Naive thymus-derived CD8-positive, alpha-beta T cell (primary cell): ENCODE measurements at regions not wholly inside any gene's neighbourhood (a gene's known extent, or its start where the extent isn't known, plus 50 kb on each side); places are given as distances from the start of the nearest gene placed in this dataset.

Source experiments
- ATAC-seq, 2 donors: fragments of 150-1000 bp; cut with Tn5 transposase in 1 of 2; sonication (Bioruptor Pico), chemical (Tn5 transposase) in 1 of 2; 1 replicate in 1 of 2; 2 replicates in 1 of 2; pipeline ENCODE4 v1.10.0; 2021; ENCODE audit warnings: mild to moderate bottlenecking in 2 of 2, moderate library complexity in 2 of 2
- POLR2A ChIA-PET: fragments of 350-600 bp; sonication (Branson Sonifier 250); formaldehyde crosslinking; loops from one replicate; lab custom pipeline; 2021; ENCODE audit warnings: antibody characterized with exemption; lab: Charles Lee
- DNase-seq, 10 donors: peaks; one replicate each; pipeline versions ENCODE4 v3.0.0 to v3.0.0-alpha.2; 2020 to 2022
- H3K27ac Mint-ChIP-seq, 10 donors: one replicate each; pipeline ENCODE4 v1.8.0; 2020 to 2022; ENCODE audit warnings: mild to moderate bottlenecking in 10 of 10, mixed read lengths in 10 of 10, moderate library complexity in 4 of 10, inconsistent platforms in 1 of 10
- H3K27me3 Mint-ChIP-seq, 5 donors: one replicate each; pipeline ENCODE4 v1.8.0; 2021 to 2022; ENCODE audit warnings: mixed read lengths in 5 of 5
- H3K36me3 Mint-ChIP-seq, 3 donors: one replicate each; pipeline ENCODE4 v1.8.0; 2020 to 2022; ENCODE audit warnings: mixed read lengths in 3 of 3, mild to moderate bottlenecking in 2 of 3, inconsistent platforms in 1 of 3
- H3K4me1 Mint-ChIP-seq, 4 donors: one replicate each; pipeline ENCODE4 v1.8.0; 2021 to 2022; ENCODE audit warnings: mixed read lengths in 4 of 4
- H3K4me3 Mint-ChIP-seq, 10 donors: one replicate each; pipeline ENCODE4 v1.8.0; 2020 to 2022; ENCODE audit warnings: mild to moderate bottlenecking in 10 of 10, mixed read lengths in 10 of 10, moderate library complexity in 6 of 10, inconsistent platforms in 1 of 10
- H3K9me3 Mint-ChIP-seq, 9 donors: one replicate each; pipeline ENCODE4 v1.8.0; 2020 to 2022; ENCODE audit warnings: mixed read lengths in 9 of 9, mild to moderate bottlenecking in 3 of 9, inconsistent platforms in 1 of 9, moderate library complexity in 1 of 9

DNA sequence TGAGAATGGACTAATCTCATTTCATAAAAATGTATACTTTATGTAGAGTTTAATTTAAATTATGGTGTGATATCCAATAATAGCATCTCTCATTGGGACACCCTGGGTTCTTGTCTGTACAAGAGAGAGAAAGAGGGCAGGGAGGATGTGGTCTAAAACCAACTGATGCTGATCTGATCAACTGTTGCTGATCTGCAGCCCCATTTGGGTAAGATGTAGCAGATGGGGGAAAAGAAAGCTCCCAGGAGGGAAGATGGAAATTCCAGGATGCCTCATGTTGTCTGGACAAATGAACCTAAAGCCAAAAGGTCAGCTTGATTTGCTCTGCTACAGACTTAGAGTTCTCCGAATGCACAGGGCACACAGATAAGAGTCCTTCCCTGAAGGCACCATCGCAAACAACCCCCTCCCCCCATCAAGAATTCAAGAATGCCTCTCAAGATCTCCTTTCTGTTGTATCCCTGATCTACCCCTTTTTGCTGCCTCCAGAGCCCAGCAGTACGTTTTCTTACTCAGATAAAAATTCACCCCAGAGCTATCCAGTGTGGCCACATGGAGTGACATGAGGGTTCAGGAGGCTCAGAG, 171.4 kb upstream of the INHBA start:
- DNase-seq, result no peak
- POLR2A ChIA-PET, result no interaction called here
- peaks cover 0 to 2% (median 0%) of the 10 kb centered on the region in 3 donors for H3K36me3 Mint-ChIP-seq
- H3K27ac Mint-ChIP-seq, result no peak overlapping the region
- no peak for ATAC-seq
- H3K9me3 Mint-ChIP-seq, result no peaks in the 10 kb centered on the region
- H3K27me3 Mint-ChIP-seq, result peaks cover 0 to 17% (median 2%) of the 10 kb centered on the region in 5 donors
- H3K4me3 Mint-ChIP-seq, result no peak overlapping the region
- peaks cover 0 to 19% (median 0%) of the 10 kb centered on the region in 4 donors for H3K4me1 Mint-ChIP-seq

DNA sequence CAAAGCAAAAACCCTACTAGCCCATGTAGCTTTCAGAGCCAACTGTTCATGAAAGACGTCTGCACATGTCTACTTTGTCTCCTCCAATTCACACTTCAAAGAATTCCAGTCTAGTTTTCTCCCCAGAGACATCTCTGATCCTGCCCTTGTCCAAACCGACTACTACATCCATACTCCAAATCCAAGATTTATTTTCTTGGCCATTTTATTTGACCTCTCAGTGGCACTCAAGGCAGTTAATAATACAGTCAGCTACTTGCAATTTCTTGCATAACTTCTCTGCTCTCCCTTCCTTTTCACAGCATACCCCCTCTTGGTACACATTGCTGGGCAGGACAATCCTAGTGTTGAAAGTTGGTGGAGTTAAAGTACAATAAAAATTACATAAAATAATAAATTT, 170.9 kb upstream of the INHBA start:
- POLR2A ChIA-PET, result no interaction called here
- Mint-ChIP-seq H3K27ac (no peak overlapping the region), H3K27me3 (peaks cover 0 to 17% (median 5%) of the 10 kb centered on the region in 5 donors), H3K4me1 (peaks cover 0 to 19% (median 0%) of the 10 kb centered on the region in 4 donors), H3K9me3 (no peaks in the 10 kb centered on the region), H3K4me3 (no peak overlapping the region), H3K36me3 (peaks cover 0 to 2% (median 0%) of the 10 kb centered on the region in 3 donors)
- no peak for ATAC-seq
- no peak for DNase-seq

DNA sequence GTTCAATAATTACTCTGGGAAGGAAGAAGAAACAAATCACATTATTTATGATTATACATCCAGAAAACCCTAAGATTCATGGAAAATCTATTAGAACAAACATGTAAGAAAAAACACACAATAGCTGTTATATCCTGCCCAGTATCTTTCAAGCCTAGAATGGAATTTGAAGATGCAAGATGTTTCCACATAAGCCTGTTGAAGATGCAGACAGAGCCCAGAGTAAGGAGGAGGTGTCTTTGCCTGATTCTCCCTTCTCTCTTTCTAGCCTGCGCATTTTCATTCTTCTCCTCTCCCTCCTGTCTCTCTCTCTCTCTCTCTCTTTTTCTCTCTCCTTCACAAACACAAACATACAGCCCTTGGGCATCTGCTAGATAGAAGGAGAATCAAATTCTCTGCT, 170.1 kb upstream of the INHBA start:
- peaks cover 0 to 17% (median 5%) of the 10 kb centered on the region in 5 donors for H3K27me3 Mint-ChIP-seq
- H3K27ac Mint-ChIP-seq, result no peak overlapping the region
- H3K36me3 Mint-ChIP-seq, result peaks cover 0 to 2% (median 0%) of the 10 kb centered on the region in 3 donors
- H3K9me3 Mint-ChIP-seq, result no peaks in the 10 kb centered on the region
- peaks cover 0 to 19% (median 0%) of the 10 kb centered on the region in 4 donors for H3K4me1 Mint-ChIP-seq
- H3K4me3 Mint-ChIP-seq, result no peak overlapping the region
- POLR2A ChIA-PET, result no interaction called here
- ATAC-seq (no peak), DNase-seq (no peak)

DNA sequence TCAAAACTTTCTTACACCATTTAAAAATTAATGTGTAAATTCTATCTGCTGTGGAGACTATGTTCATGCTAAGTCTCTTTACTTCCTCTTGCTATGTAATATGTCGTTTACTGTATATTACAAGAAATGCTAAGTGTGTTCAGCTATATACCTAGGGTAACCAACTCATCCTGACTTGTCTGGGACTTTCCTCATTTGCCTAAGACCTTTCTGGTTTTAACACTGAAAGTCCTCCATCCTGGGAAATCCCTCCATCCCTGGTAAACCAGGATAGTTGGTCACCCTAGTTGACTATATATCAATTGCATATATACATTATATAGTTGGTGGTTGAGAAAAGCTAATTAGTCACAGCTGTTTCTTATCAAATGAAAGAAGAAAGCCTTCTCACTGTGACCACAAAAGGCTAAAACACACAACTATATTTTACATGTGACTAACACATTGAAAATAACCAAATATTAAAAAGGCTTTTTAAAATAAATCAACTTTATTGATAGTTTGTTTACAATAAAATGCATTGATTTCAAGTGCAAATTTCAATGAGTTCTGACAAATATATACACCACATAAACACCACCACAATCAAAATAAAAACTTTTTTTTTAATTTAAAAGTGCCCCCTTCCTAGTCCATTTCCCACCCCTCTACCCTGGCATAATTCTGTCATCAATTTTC, 167.7 kb upstream of the INHBA start:
- H3K4me1 Mint-ChIP-seq, result peaks cover 0 to 18% (median 0%) of the 10 kb centered on the region in 4 donors
- no peak overlapping the region for H3K4me3 Mint-ChIP-seq
- peaks cover 0 to 9% (median 2%) of the 10 kb centered on the region in 9 donors for H3K9me3 Mint-ChIP-seq
- peaks cover 0 to 6% (median 0%) of the 10 kb centered on the region in 3 donors for H3K36me3 Mint-ChIP-seq
- POLR2A ChIA-PET, result no interaction called here
- DNase-seq (no peak), ATAC-seq (no peak)
- no peak overlapping the region for H3K27ac Mint-ChIP-seq
- H3K27me3 Mint-ChIP-seq, result peaks cover 0 to 19% (median 8%) of the 10 kb centered on the region in 5 donors

DNA sequence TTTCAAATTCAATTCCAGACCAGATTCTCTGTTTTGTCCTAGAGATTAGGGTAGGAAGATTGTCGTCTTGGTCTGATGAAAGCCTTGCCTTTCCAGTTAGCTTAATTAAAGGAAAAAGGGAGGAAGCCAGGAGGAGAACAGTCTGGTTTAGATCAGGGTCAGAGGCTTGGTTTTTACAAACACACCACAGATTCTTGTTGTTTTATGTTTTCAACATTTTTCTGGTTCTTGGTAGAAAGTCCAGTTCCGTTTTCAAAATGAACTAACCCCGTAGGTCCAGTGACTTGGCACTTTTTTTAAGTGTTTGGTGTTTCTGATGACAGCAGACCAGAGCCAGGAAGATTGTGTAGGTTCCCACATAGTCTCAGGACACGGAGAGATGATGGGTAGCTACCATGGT, 167.1 kb upstream of the INHBA start:
- ATAC-seq, result no peak
- POLR2A ChIA-PET, result no interaction called here
- Mint-ChIP-seq H3K36me3 (peaks cover 0 to 6% (median 2%) of the 10 kb centered on the region in 3 donors), H3K4me1 (peaks cover 0 to 18% (median 0%) of the 10 kb centered on the region in 4 donors), H3K9me3 (peaks cover 0 to 9% (median 4%) of the 10 kb centered on the region in 9 donors), H3K27ac (no peak overlapping the region), H3K4me3 (peak overlapping the region in 1 of 10 donors; percentile 9), H3K27me3 (peaks cover 0 to 23% (median 8%) of the 10 kb centered on the region in 5 donors)
- no peak for DNase-seq

DNA sequence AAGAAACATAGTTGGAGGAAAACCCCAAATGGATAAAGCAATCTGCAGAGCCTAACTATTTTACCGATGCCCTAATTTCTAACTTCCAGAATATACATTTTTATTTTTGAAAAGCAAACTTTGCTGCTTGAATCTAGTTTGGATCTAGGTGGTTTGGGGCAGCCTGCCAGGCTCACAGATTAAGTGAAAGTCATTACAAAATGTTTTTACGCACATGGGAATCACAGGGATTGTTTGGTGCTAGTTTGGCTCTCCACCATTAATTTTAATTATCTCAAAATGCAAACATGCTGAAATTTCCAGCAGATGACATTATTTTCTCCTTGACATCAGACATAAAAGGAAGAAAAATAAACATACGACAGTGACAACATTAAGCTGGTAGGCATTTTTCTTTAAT, 166.7 kb upstream of the INHBA start:
- no peak for DNase-seq
- Mint-ChIP-seq H3K27me3 (peaks cover 0 to 20% (median 8%) of the 10 kb centered on the region in 5 donors), H3K9me3 (peaks cover 0 to 9% (median 5%) of the 10 kb centered on the region in 9 donors), H3K27ac (no peak overlapping the region), H3K36me3 (peaks cover 0 to 6% (median 2%) of the 10 kb centered on the region in 3 donors), H3K4me3 (no peak overlapping the region), H3K4me1 (peaks cover 0 to 16% (median 0%) of the 10 kb centered on the region in 4 donors)
- ATAC-seq, result no peak
- POLR2A ChIA-PET, result no interaction called here

DNA sequence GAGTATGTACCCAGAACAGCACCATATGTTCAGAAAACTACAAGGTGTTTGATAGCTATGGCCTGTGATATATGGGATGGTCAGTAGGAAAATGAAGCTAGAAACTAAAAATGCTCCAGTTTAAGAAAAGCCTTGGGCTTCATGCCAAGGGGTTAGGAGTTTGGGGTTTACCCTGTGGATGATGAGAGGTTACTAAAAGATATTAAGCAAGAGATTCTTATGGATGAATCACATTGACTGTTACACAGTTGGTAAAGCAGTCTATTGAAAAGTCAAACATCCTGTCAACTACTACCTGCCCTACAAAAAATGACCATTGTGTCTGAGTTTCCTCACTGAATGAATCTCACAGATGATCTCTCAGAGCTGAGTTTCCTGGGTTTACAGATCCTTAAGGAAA, 166.2 kb upstream of the INHBA start:
- POLR2A ChIA-PET, result no interaction called here
- peaks cover 0 to 11% (median 7%) of the 10 kb centered on the region in 9 donors for H3K9me3 Mint-ChIP-seq
- DNase-seq (no peak), ATAC-seq (no peak)
- no peak overlapping the region for H3K27ac Mint-ChIP-seq
- H3K4me3 Mint-ChIP-seq, result no peak overlapping the region
- peaks cover 0 to 6% (median 2%) of the 10 kb centered on the region in 3 donors for H3K36me3 Mint-ChIP-seq
- H3K27me3 Mint-ChIP-seq, result peaks cover 0 to 19% (median 8%) of the 10 kb centered on the region in 5 donors
- H3K4me1 Mint-ChIP-seq, result peaks cover 0 to 13% (median 0%) of the 10 kb centered on the region in 4 donors

DNA sequence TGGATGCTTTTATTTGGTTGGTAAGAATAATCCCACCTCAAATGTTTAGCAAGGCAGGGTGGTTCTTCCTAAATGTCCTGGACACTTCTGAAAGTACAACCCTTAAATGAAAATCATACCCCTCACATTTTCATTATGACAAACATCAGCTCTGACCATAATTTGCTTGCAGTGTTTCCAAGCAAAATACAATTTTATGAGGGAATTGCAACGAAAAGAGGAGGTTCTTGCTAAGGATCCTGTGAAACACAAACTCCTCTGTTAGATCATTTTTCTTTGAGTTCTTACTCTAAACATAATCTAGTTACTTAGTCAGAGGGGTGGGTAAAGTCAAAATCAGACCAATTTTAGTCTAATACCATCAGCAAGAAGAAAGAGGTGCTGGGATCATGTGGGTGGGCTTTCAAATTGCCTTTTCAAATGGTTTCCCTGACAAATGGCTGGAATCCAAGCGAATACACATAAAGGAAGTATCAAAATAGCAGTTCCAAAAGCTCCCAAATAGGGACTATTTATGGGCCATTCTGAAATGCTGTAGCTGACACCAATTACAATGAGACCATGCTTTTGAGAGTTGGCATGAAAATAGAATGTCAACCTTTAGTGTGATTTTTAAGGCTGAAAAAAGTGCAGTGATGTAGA, 164.9 kb upstream of the INHBA start:
- Mint-ChIP-seq H3K4me1 (peaks cover 0 to 7% (median 0%) of the 10 kb centered on the region in 4 donors), H3K4me3 (no peak overlapping the region), H3K27me3 (peaks cover 0 to 18% (median 8%) of the 10 kb centered on the region in 5 donors), H3K27ac (no peak overlapping the region), H3K9me3 (peaks cover 0 to 17% (median 8%) of the 10 kb centered on the region in 9 donors), H3K36me3 (peaks cover 0 to 6% (median 2%) of the 10 kb centered on the region in 3 donors)
- POLR2A ChIA-PET, result no interaction called here
- DNase-seq, result no peak
- ATAC-seq, result no peak

DNA sequence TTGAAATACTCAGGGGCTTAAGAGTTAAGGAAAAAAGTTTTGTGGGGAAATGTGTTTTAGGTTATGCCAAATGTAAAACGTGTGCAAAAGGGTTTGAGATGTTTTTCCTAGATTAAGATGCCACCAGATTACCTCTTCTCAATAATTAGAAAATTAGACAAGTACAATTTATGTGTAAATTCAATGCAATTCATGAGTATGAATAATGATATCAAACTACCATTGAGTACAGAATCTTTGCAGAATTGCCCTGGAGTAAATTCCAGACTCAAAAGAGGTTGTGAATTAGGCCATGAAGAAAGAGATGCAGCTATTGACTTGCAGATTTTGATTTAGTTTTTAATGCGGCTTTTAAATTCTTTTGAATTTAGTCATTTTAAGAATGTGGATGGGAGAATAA, 159.4 kb upstream of the INHBA start:
- Mint-ChIP-seq H3K27ac (no peak overlapping the region), H3K4me1 (peaks cover 0 to 9% (median 0%) of the 10 kb centered on the region in 4 donors), H3K36me3 (peaks cover 0 to 6% (median 2%) of the 10 kb centered on the region in 3 donors), H3K4me3 (no peak overlapping the region), H3K9me3 (peaks cover 0 to 17% (median 8%) of the 10 kb centered on the region in 9 donors), H3K27me3 (peaks cover 0 to 14% (median 5%) of the 10 kb centered on the region in 5 donors)
- POLR2A ChIA-PET, result no interaction called here
- ATAC-seq (no peak), DNase-seq (no peak)

DNA sequence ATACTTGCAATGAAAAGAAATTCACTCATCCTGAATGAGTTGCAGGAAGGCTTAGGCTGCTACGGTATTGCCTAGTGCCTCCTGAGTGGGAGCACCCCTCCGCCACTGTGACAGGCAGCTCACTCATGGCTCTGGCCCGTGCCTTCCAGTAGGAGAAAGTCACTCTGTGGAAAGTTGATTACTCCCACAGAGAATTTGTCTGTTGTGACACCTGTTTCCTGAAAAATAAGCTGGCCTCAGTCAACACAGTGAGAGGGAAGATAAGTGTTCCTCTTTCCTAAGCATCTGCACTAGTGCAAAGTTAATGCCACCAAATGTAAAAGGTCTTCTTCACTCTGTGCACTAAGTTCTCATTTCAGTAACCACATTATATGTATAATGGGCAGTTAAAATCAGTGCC, 158.8 kb upstream of the INHBA start:
- DNase-seq (no peak), ATAC-seq (no peak)
- Mint-ChIP-seq H3K27me3 (peaks cover 0 to 14% (median 5%) of the 10 kb centered on the region in 5 donors), H3K36me3 (peaks cover 0 to 6% (median 2%) of the 10 kb centered on the region in 3 donors), H3K27ac (no peak overlapping the region), H3K4me3 (no peak overlapping the region), H3K4me1 (peaks cover 0 to 9% (median 0%) of the 10 kb centered on the region in 4 donors), H3K9me3 (peaks cover 0 to 16% (median 8%) of the 10 kb centered on the region in 9 donors)
- POLR2A ChIA-PET, result no interaction called here

DNA sequence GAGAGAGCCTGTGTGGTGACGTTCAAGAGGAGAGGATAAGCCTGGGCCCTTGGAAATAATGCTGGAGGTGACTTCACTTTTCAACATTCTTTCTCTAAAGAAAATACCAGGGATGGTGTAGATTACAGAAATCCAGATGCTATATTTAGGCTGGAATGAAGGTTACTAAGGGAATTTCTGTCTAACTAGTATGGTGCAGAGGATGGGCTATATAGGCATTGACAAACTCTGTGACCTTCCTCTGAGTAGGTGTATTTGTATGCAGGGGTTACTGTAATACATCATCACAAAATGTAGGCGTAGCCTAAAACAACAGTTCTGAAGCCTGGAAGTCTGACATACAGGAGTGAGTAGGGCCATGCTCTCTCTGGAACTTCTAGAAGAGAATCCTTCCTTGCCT, 155.3 kb upstream of the INHBA start:
- Mint-ChIP-seq H3K27ac (no peak overlapping the region), H3K4me1 (peaks cover 0 to 9% (median 0%) of the 10 kb centered on the region in 4 donors), H3K27me3 (peaks cover 0 to 8% (median 2%) of the 10 kb centered on the region in 5 donors), H3K36me3 (no peaks in the 10 kb centered on the region), H3K9me3 (peaks cover 0 to 1% (median 0%) of the 10 kb centered on the region in 9 donors), H3K4me3 (no peak overlapping the region)
- DNase-seq, result no peak
- POLR2A ChIA-PET, result no interaction called here
- no peak for ATAC-seq

DNA sequence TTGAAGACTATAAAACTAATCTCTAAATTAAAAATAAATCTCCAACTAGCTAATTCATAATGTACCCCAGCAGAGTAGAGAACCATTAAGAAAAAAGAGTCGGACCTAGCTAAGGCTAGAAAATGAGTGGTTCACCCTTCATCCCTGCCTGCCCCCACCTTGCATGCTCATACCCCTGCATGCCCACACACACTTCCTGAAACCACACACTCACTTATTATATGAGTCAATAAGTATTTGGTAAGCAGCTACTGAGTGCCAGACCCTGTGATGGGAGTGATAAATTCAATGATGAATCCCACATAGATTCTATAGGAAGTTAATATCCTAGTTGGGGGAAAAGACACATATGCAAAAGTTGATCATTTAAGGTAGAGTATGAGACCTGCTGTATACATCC, 152.9 kb upstream of the INHBA start:
- DNase-seq, result no peak
- Mint-ChIP-seq H3K4me1 (no peaks in the 10 kb centered on the region), H3K4me3 (no peak overlapping the region), H3K27me3 (peaks cover 0 to 8% (median 3%) of the 10 kb centered on the region in 5 donors), H3K27ac (no peak overlapping the region), H3K9me3 (no peaks in the 10 kb centered on the region), H3K36me3 (no peaks in the 10 kb centered on the region)
- POLR2A ChIA-PET, result no interaction called here
- ATAC-seq, result no peak

DNA sequence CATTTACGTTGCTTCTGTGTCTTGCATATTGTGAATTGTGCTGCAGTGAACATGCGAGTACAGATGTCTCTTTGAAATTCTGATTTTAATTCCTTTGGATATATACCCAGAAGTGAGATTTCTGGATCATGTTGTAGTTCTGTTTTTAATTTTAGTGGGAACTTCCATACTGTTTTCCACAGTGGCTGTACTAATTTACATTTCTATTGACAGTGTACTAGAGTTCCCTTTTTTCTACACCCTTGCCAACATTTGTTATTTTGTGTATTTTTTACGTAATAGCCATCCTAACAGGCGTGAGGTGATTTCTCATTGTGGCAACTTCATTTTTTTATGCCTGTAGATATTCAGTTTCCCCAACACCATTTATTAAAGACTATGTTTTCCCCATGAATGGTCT, 144.7 kb upstream of the INHBA start:
- ATAC-seq (no peak), DNase-seq (no peak)
- H3K9me3 Mint-ChIP-seq, result peaks cover 0 to 13% (median 2%) of the 10 kb centered on the region in 9 donors
- H3K27ac Mint-ChIP-seq, result no peak overlapping the region
- peaks cover 0 to 6% (median 0%) of the 10 kb centered on the region in 3 donors for H3K36me3 Mint-ChIP-seq
- POLR2A ChIA-PET, result no interaction called here
- peaks cover 0 to 8% (median 2%) of the 10 kb centered on the region in 5 donors for H3K27me3 Mint-ChIP-seq
- no peaks in the 10 kb centered on the region for H3K4me1 Mint-ChIP-seq
- no peak overlapping the region for H3K4me3 Mint-ChIP-seq
